Choroid plexus epithelial cell (primary cell): ENCODE measurements at regions not wholly inside any gene's neighbourhood (a gene's known extent, or its start where the extent isn't known, plus 50 kb on each side); places are given as distances from the start of the nearest gene placed in this dataset.
"Not testable (repeated sequence)": the region's sequence is repeated elsewhere in the genome, so short reads cannot be mapped to it uniquely, and the experiment has no call there.

Experiments
- DNase-seq: peaks from one replicate; pipeline ENCODE4 v3.0.0-alpha.2; 2010; ENCODE audit warnings: low read depth
- H3K4me3 ChIP-seq: 2 replicates; pipeline ENCODE4 v1.5.1; 2011; ENCODE audit warnings: low read depth, mild to moderate bottlenecking, control low read depth, low read length, moderate library complexity
- CTCF ChIP-seq: conservative IDR thresholded peaks from 2 replicates; pipeline ENCODE4 v1.5.1; 2011; ENCODE audit warnings: low read depth, mild to moderate bottlenecking, control low read depth, inconsistent platforms, low read length, moderate library complexity

DNA sequence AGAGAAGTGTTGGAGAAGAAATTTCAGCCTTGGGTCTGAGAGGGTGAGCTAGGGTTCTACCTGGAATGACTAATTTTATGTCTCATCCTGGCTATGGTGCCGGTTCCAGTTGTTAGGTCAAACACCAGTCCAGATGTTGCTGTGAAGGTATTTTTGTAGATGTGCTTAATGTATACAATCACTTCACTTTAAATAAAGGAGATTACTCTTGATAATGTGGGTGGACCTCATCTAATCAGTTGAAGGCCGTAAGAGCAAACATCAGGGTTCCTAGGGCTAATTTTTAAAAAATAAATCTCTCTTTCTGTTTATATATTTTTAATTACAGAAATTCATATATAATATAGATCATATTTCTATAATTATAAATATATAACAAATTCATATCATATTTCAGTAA is 90.5 kb upstream of the GDNF start:
- TF ChIP-seq CTCF: no peak
- no peak for DNase-seq
- H3K4me3 ChIP-seq: no peak overlapping the region

DNA sequence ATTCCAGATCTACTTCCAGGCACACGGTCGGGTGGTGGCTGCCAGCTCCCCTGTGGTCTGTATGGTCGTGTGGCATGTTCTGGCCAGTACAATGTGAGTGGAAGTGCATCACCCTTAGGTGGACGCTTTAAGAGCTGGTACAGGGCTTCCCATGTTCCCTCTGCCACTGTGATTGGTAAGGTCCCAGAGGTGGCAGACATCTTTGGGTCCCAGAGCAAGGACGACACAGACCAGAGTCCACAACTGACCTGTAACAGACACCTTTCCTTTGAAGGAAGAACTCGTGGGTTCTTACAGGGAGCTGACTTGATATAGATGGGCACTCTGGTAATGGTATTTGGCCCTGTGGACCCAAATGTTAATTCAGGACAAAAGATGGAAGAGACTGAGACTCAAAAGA is 90.0 kb upstream of the GDNF start:
- H3K4me3 ChIP-seq: no peak overlapping the region
- TF ChIP-seq CTCF: no peak
- no peak for DNase-seq

DNA sequence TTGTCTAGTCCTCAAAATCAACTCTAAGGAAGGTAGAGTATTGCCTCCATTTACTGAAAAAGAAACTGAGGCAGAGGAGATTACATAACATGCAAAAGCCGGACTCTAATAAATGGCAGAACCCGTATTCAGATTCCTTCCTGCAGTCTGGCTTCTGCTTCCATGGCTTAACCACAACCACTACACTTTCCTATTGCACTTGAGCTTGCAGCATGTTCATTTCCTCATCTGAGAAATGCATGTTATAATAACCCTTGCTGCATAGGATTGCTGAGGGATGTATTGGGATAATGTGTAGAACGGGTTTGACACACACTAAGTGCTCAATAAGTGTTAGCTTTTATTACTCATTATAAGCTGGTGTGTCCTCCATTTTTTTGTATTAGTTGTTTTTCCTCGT is 87.9 kb upstream of the GDNF start:
- DNase-seq, H3K4me3 ChIP-seq: not testable (repeated sequence)

- peak; percentile 11 for TF ChIP-seq CTCF
- no peak overlapping the region for H3K4me3 ChIP-seq
- DNase-seq: peak; percentile 6
Measured at GRCh38 chr5:37926732-37927131, 86.9 kb upstream of the GDNF start.

- DNase-seq: no peak
- H3K4me3 ChIP-seq: no peak overlapping the region
- TF ChIP-seq CTCF: no peak
Measured at GRCh38 chr5:37921452-37921851, 81.6 kb upstream of the GDNF start.

- H3K4me3 ChIP-seq: no peak overlapping the region
- peak; percentile 12 for DNase-seq
- no peak for TF ChIP-seq CTCF
Measured at GRCh38 chr5:37918424-37918823, 78.6 kb upstream of the GDNF start.

DNA sequence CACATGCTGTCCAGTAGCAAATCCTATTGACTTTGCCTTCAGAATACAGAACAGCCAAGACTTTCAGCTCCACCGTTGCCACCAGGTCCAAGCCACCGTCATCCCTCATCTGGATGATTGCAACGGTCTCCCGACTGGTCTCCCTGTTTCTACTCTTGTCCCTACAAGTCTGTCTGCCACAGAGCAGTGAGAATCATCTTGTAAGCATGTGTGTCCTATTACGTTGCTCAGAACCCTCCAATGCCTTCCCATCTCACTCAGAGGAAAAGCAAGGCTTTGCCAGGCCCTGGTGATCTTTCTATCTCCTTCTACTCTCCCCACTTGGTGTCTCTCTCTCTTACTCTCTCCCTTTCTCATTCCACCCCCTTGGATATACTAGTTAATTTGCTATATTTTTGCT is 76.7 kb upstream of the GDNF start:
- no peak overlapping the region for H3K4me3 ChIP-seq
- no peak for TF ChIP-seq CTCF
- no peak for DNase-seq
